Stimulated activated CD4-positive, alpha-beta T cell treated with anti-CD3 and anti-CD28 coated beads, Interleukin-2, amount 100 ng/mL, for 48 hours (primary cell): ENCODE measurements at regions not wholly inside any gene's neighbourhood (a gene's known extent, or its start where the extent isn't known, plus 50 kb on each side); places are given as distances from the start of the nearest gene placed in this dataset.
"Not testable (repeated sequence)": the region's sequence is repeated elsewhere in the genome, so short reads cannot be mapped to it uniquely, and the experiment has no call there.

ENCODE experiments used
- DNase-seq, 2 donors: peaks; one replicate each; pipeline ENCODE4 v3.0.0-alpha.2; 2020

GRCh38 chr9:96130970-96131369, 171.0 kb downstream of the HSD17B3 start:
- DNase-seq: no peak

DNA sequence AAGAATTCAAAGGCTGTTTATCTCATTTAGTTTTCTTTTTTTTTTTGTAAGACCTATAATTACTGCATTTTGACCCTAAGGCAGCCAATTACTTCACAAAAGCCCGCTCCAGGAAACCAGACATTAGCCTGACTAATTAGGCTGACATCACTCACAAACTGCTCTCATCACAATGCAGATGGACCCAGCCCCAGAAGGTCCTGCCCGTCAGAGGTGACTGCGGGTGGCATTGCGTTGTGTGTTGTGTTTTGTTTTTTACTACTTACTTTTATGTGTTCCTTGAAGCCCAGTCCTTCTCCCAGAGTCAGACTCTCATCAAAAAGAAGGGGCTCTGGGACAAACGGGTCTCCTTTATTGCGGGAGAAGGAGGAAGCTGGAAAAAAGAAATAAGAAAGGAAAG, 172.2 kb downstream of the HSD17B3 start:
- no peak for DNase-seq

DNA sequence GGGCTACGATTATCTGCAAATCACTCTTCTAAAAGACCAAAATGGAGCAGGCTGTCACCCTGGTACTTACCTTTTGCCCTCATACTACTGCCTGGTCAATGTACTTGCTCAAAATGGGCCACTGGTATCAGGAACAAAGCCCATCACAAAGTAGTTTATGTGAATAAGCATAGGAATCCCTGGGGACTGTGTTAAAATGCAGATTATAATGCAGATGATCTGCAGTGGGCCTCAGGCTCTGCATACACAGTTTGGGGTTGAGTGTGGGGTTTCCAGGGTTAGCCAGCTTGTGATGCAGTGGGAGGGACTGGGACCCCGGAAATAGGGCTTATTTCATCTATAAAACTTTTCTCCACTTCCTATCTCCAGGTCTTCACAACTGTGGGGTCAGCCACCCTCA, 173.1 kb downstream of the HSD17B3 start:
- DNase-seq: no peak

DNA sequence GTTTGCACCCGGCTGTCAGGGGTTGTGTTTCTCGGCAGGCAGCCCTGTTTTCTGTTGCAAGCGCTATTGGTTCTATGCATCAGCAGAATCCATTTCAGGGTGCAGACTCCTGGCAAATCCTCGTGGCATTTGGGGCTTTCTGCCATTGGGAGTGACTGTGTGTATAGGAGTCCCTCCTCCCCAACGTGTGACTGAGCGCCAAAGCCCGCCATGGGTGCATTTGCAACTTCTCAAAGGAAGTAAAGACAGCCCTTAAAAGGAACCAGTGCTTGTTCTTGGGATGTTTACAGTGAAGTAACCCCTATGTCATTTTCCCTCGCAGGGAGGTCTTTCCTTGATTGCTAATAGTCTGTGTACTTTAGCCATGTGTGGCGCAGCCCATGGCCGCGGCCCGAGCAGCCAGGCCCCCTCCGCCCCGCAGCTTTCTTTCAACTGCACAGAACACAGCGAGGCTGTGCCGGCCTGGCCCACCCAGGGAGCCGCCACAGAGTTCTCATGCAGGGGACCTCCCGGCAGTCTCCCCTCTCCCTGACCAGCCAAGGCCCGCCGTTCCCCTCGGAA, 175.6 kb downstream of the HSD17B3 start:
- no peak for DNase-seq

DNA sequence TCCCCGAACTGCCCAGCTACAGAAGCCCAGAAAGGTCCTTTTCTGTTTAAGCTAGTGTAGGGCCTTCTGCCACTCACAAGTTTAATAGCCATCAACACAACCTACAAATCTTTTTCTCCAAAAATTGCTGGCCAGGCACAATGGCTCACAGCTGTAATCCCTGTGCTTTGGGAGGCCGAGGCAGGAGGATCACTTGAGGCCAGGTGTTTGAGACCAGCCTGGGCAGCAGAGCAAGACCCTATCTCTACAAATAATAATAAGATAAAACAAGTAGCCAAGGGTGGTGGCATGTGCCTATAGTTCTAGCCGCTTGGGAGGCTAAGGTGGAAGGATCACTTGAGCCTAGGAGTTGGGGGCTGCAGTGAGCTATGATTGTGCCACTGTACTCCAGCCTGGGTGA, 176.4 kb downstream of the HSD17B3 start:
- no peak for DNase-seq

DNA sequence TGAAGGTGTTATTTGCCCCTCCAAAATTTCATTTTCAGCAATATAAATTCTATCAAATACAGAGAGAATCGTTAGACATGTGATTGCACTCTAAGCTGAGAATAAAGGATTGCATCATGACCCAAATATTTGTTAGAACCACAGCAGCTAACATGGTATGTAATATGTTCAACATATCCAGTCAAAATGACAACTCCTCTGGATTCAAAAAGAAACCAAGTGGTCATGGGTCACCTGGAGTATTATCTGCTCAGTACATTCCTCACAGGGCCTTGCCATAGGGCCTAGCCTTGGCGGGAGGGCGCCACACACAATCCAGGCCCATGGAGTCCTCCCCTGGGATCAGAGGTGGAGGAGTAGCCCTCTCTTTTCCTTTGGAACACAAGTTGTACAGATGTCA, 179.2 kb downstream of the HSD17B3 start:
- DNase-seq: no peak

DNA sequence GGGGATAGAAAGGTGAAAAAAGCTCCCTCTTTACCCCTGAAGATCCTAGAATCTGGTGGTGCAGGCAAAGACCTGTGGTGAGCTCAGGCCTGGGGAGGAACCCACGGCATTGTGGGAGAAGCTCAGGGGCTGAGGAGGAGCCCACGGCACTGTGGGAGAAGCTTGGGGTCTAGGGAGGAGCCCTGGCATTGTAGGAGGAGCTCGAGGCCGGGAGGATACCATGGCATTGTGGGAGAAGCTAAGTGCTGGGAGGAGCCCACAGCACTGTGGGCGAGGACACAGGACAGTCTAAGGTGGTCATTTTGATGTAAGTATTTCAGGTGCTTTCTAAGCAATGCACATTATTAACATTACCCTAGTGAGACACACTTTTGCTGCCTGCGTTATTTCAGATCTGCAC, 179.7 kb downstream of the HSD17B3 start:
- no peak for DNase-seq

- DNase-seq: no peak
Observed at GRCh38 chr9:96121136-96121535, 180.8 kb downstream of the HSD17B3 start.

GRCh38 chr9:96117398-96118080, 184.4 kb downstream of the HSD17B3 start:
- no peak for DNase-seq

- DNase-seq: no peak
Observed at GRCh38 chr9:96116275-96117064, 185.5 kb downstream of the HSD17B3 start.

- DNase-seq: no peak
Observed at GRCh38 chr9:96115836-96116235, 186.1 kb downstream of the HSD17B3 start.

DNA sequence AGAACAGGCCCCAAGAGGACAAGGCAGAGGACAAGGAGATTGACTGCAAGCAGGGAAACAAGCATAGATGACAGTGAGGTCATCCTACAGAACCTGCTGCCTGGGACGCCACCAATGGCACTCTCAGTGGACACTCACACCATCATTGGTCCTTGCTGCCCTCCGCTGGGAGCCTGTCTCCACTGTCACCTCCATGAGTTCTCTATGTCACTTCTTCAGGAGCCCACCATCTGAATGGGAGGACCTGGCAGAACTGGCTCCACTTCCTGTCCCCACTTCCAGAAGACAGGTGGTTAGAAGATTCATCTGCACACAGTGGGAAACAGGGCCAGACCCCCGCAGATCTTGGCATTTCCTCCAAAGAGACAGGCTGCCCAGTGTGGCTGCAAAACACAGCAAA, 188.9 kb downstream of the HSD17B3 start:
- DNase-seq: no peak

DNA sequence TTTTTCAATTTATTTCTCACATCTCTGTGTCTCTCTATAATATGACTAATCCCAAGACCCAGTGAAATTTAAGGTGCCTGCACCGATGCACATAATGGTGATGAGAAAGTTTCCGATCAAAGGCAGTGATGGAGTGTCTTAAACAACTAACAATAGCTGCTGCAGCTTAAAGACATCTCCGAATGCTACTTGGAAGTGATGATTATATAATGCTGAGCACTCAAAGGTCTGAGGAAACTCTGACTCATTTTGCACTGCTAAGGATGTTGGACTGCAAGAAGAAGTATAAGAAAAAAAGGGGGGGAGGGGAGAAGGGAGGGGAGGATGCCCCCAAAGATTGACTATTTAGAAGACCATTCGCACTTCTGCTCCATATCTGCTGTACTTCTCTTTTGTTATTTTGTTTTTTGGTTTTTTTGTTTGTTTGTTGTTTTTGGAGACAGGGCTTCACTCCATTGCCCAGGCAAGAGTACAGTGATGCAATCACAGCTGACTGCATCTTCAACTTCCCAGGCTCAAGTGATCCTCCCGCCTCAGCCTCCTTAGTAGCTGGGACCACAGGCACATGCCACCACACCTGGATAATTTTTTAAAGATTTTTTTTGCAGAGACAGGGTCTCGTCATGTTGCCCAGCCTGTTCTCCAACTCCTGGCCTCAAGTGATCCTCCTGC, 192.2 kb downstream of the HSD17B3 start:
- DNase-seq: no peak

DNA sequence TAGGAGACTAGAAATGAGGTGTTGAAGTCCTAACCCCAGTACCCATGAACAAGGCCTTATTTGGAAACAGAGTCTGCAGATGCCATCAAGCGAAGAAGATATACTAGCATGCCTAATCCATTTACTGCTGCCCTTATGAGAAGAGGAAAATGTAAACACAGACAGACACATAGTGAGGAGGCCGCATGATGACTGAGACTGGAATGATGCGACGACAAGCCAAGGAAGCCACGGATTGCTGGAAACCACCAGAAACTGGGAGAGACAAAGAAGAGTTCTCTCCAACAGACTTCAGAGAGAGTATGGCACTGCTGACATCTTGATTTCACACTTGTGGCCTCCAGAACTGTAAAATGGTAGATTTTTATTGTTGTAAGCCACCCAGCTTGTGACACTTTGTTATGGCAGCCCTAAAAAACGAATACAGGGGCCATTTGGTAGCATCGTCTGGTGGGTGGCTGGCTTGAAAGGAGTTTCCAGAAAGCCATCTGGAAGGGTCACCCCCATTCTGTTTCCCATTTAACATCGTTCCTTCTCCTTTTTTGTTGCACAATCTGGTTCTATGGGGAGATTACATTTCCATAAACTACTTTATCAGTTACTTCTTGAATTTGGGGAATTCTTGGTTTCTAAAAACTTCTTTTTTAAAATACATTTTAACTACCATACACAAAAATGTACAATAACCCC, 193.1 kb downstream of the HSD17B3 start:
- no peak for DNase-seq

GRCh38 chr9:96107436-96107835, 194.5 kb downstream of the HSD17B3 start:
- no peak for DNase-seq

GRCh38 chr9:96100385-96101300, 201.3 kb downstream of the HSD17B3 start:
- DNase-seq: no peak

GRCh38 chr9:96090630-96091029, 211.3 kb downstream of the HSD17B3 start:
- not testable (repeated sequence) for DNase-seq

GRCh38 chr9:96089452-96090085, 212.4 kb downstream of the HSD17B3 start:
- DNase-seq: no peak

DNA sequence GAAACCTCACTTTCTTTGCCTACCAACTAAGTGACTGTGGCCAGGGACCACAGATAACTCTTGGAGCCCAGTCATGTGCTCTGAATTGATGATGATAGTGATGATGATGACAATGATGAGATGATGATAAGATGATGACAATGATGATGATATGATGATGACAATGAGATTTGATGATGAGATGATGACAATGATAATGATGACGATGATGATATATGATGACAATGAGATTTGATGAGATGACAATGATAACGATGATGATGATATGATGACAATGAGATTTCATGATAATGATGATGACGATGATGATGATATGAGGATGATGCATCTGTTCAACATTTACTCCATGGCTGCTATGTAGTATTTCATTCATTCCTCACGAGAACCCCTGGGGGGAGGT, 213.0 kb downstream of the ERCC6L2 start:
- DNase-seq: no peak

GRCh38 chr9:96087669-96088299, 212.3 kb downstream of the ERCC6L2 start:
- no peak for DNase-seq
